CD14-positive monocyte (primary cell): ENCODE measurements at regions not wholly inside any gene's neighbourhood (a gene's known extent, or its start where the extent isn't known, plus 50 kb on each side); places are given as distances from the start of the nearest gene placed in this dataset.

Experiments
- DNase-seq, 3 donors: peaks; one replicate each; pipeline ENCODE4 v3.0.0-alpha.2; 2011 to 2022
- H2AFZ ChIP-seq: 2 replicates; pipeline ENCODE4 v1.6.0; 2012; ENCODE audit warnings: mild to moderate bottlenecking, low read depth, low read length, inconsistent platforms; ENCODE audit not compliant: insufficient read depth, poor library complexity, severe bottlenecking
- H3K27ac ChIP-seq, 2 donors: 1 replicate in 1 of 2; 2 replicates in 1 of 2; pipeline ENCODE4 v1.5.1; 2012 to 2013; ENCODE audit warnings: low read length in 2 of 2, control low read depth in 1 of 2, inconsistent platforms in 1 of 2, low read depth in 1 of 2, mild to moderate bottlenecking in 1 of 2
- H3K27me3 ChIP-seq, 2 donors: one replicate each; pipeline versions ENCODE4 v1.6.0 to v1.6.1; 2011 to 2013; ENCODE audit warnings: low read length in 2 of 2; ENCODE audit not compliant: control insufficient read depth in 2 of 2, insufficient read depth in 2 of 2
- H3K36me3 ChIP-seq, 2 donors: replicated peaks in 1 of 2; 1 replicate in 1 of 2; 2 replicates in 1 of 2; pipeline versions ENCODE4 v1.5.1 to v1.6.1; 2012 to 2013; ENCODE audit warnings: low read length in 2 of 2, control low read depth in 1 of 2, inconsistent platforms in 1 of 2, mild to moderate bottlenecking in 1 of 2; ENCODE audit not compliant: insufficient read depth in 2 of 2, control insufficient read depth in 1 of 2
- H3K4me1 ChIP-seq, 2 donors: 1 replicate in 1 of 2; 2 replicates in 1 of 2; pipeline versions ENCODE4 v1.5.1 to v1.6.1; 2012 to 2013; ENCODE audit warnings: low read length in 2 of 2, control low read depth in 1 of 2, inconsistent platforms in 1 of 2, mild to moderate bottlenecking in 1 of 2, moderate library complexity in 1 of 2; ENCODE audit not compliant: insufficient read depth in 2 of 2, control insufficient read depth in 1 of 2
- H3K4me2 ChIP-seq: replicated peaks from 2 replicates; pipeline ENCODE3; 2012; ENCODE audit warnings: low read length, moderate library complexity, mild to moderate bottlenecking; ENCODE audit not compliant: poor library complexity, severe bottlenecking; ENCODE audit errors: extremely low read depth
- H3K4me3 ChIP-seq, 3 experiments: fragments of 200-600 bp in 1 of 3; sonication (generic) in 1 of 3; replicated peaks in 1 of 3; 1 replicate in 2 of 3; 2 replicates in 1 of 3; pipeline ENCODE4 v1.5.1; 2011 to 2013; ENCODE audit warnings: low read length in 3 of 3, mild to moderate bottlenecking in 3 of 3, control low read depth in 2 of 3, low read depth in 2 of 3, inconsistent platforms in 1 of 3, moderate library complexity in 1 of 3
- H3K79me2 ChIP-seq: 2 replicates; pipeline ENCODE4 v1.6.0; 2012; ENCODE audit warnings: mild to moderate bottlenecking, control low read depth, inconsistent platforms, low read length, moderate library complexity; ENCODE audit not compliant: insufficient read depth
- H3K9ac ChIP-seq: 2 replicates; pipeline ENCODE4 v1.6.0; 2017; ENCODE audit warnings: low read length, mild to moderate bottlenecking; ENCODE audit not compliant: insufficient read depth, poor library complexity, severe bottlenecking
- H3K9me3 ChIP-seq, 2 donors: replicated peaks in 1 of 2; 1 replicate in 1 of 2; 2 replicates in 1 of 2; pipeline versions ENCODE4 v1.5.1 to v1.6.1; 2012 to 2013; ENCODE audit warnings: low read length in 2 of 2, control low read depth in 1 of 2; ENCODE audit not compliant: control insufficient read depth in 1 of 2, insufficient read depth in 1 of 2
- H4K20me1 ChIP-seq: 2 replicates; pipeline ENCODE4 v1.6.0; 2012; ENCODE audit warnings: mild to moderate bottlenecking, low read length, control low read depth, moderate library complexity; ENCODE audit not compliant: insufficient read depth
- H3K27ac Mint-ChIP-seq, 7 donors: one replicate each; pipeline ENCODE4 v1.8.0; 2020; ENCODE audit warnings: mild to moderate bottlenecking in 7 of 7, mixed read lengths in 7 of 7, moderate library complexity in 6 of 7, inconsistent platforms in 2 of 7
- H3K27me3 Mint-ChIP-seq, 3 donors: one replicate each; pipeline ENCODE4 v1.8.0; 2021 to 2022; ENCODE audit warnings: low read depth in 3 of 3, mild to moderate bottlenecking in 3 of 3, mixed read lengths in 3 of 3, moderate library complexity in 3 of 3, inconsistent platforms in 1 of 3
- H3K36me3 Mint-ChIP-seq, 2 donors: one replicate each; pipeline ENCODE4 v1.8.0; 2020; ENCODE audit warnings: mixed read lengths in 2 of 2, inconsistent platforms in 1 of 2, mild to moderate bottlenecking in 1 of 2
- H3K4me1 Mint-ChIP-seq: one replicate; pipeline ENCODE4 v1.8.0; 2020; ENCODE audit warnings: mild to moderate bottlenecking, mixed read lengths
- H3K4me3 Mint-ChIP-seq, 2 donors: one replicate each; pipeline ENCODE4 v1.8.0; 2020; ENCODE audit warnings: mild to moderate bottlenecking in 2 of 2, mixed read lengths in 2 of 2, moderate library complexity in 1 of 2
- H3K9me3 Mint-ChIP-seq, 7 donors: one replicate each; pipeline ENCODE4 v1.8.0; 2020 to 2022; ENCODE audit warnings: mixed read lengths in 7 of 7, mild to moderate bottlenecking in 6 of 7, moderate library complexity in 6 of 7, inconsistent platforms in 2 of 7
- WGBS: methylation state at CpG from one replicate; pipeline ENCODE4 v1.1.5; 2013; ENCODE audit warnings: missing lambda C conversion rate; ENCODE audit not compliant: insufficient coverage; 5-methylcytosine and 5-hydroxymethylcytosine counted together
- intact Hi-C, 2 donors: fragments of 100-400 bp; cut with micrococcal nuclease; formaldehyde crosslinking; loops; one replicate each; pipeline versions ENCODE4 v1.15.0 to v1.15.1; 2023
- TF ChIP-seq, protein P1 (sequence below): fragments of 200-600 bp; IDR thresholded peaks from one replicate; pipeline ENCODE4 v1.8.0; 2022; ENCODE audit warnings: antibody characterized with exemption, mild to moderate bottlenecking

DNA sequence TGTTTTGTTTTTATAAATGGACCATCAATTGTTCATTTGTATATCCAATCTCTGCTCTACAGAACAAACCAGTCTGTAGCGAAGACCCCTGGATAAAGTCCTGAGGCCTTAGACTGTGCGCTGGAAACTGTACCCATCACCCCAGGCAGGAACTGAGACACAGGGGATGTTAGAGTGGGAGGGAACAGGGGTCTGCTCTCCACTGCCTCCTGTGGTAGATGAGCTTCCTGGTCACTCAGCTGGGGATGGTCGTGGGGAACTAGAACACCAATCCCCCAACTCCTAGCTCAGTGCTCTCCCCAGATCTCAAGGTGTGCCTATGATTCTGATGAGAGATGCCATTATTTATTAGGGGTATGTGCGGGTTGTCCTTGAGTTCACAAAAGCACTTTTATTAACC is 340.2 kb upstream of the IGF1R start:
- H3K27me3 Mint-ChIP-seq: peaks cover 7 to 16% (median 7%) of the 10 kb centered on the region in 3 donors
- no peaks in the 10 kb centered on the region for H3K36me3 Mint-ChIP-seq

DNA sequence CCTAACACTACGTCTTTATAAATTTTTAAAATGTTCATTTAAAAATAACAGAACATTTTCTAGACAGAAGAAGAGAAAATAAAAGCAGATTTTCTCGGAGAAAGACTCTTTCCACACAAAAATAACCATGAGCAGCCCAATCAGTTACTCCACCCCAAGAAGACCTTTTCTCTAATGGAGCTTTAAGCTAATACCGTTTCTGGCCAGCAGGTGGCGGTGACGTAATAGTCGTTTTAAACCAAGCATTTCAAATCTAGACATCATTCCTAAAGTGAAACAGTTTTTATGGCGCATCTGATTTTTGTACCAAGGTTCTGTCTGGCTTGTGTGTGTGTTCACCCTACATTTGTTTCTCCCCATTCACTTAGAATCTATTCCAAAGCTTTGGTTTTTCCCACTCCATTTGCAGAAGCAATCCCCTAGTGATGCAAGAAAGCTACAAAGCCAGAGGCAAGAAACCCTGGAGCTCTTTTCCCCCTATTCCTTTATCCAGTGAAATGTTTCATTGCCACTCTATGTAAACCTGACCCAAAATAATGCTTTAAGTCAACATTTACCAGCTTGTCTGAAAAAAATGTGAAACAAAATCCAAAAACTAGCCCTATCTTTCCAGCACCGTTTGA is 336.7 kb upstream of the IGF1R start:
- Mint-ChIP-seq H3K27me3 (peaks cover 14 to 23% (median 15%) of the 10 kb centered on the region in 3 donors), H3K4me1 (no peaks in the 10 kb centered on the region), H3K4me3 (peak overlapping the region in 1 of 2 donors; percentile 69), H3K27ac (peak overlapping the region in 1 of 7 donors; percentile 15), H3K9me3 (peaks cover 0 to 7% (median 0%) of the 10 kb centered on the region in 7 donors), H3K36me3 (no peaks in the 10 kb centered on the region)
- no peaks in the 10 kb centered on the region for H3K36me3 ChIP-seq
- no CpG with 5 or more reads among the region's 8 CpGs for WGBS
- no peak overlapping the region for H3K4me3 ChIP-seq
- intact Hi-C loops: loop anchor here (2.0 to 5.0 kb wide), 2 partner anchors 109 to 116 kb away; no protein-coding TSS in a partner anchor
- H3K27ac ChIP-seq: no peak overlapping the region
- H3K9ac ChIP-seq: no peak overlapping the region
- H3K4me2 ChIP-seq: no peak overlapping the region
- H2AFZ ChIP-seq: no peak overlapping the region
- no peaks in the 10 kb centered on the region for H3K79me2 ChIP-seq
- H3K4me1 ChIP-seq: no peaks in the 10 kb centered on the region
- H3K27me3 ChIP-seq: no peaks in the 10 kb centered on the region
- H4K20me1 ChIP-seq: no peaks in the 10 kb centered on the region
- H3K9me3 ChIP-seq: no peaks in the 10 kb centered on the region
- TF ChIP-seq, protein P1, sequence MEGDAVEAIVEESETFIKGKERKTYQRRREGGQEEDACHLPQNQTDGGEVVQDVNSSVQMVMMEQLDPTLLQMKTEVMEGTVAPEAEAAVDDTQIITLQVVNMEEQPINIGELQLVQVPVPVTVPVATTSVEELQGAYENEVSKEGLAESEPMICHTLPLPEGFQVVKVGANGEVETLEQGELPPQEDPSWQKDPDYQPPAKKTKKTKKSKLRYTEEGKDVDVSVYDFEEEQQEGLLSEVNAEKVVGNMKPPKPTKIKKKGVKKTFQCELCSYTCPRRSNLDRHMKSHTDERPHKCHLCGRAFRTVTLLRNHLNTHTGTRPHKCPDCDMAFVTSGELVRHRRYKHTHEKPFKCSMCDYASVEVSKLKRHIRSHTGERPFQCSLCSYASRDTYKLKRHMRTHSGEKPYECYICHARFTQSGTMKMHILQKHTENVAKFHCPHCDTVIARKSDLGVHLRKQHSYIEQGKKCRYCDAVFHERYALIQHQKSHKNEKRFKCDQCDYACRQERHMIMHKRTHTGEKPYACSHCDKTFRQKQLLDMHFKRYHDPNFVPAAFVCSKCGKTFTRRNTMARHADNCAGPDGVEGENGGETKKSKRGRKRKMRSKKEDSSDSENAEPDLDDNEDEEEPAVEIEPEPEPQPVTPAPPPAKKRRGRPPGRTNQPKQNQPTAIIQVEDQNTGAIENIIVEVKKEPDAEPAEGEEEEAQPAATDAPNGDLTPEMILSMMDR: peak; percentile 88
- peak; percentile 25 to 54 (median 39) for DNase-seq

More for the DNA sequence above, 340.2 kb upstream of the IGF1R start:
- WGBS: no CpG with 5 or more reads among the region's 4 CpGs
- Histone ChIP-seq H3K79me2 (no peaks in the 10 kb centered on the region), H3K27me3 (no peaks in the 10 kb centered on the region), H3K9ac (no peak overlapping the region), H3K36me3 (no peaks in the 10 kb centered on the region), H3K4me2 (no peak overlapping the region), H4K20me1 (no peaks in the 10 kb centered on the region), H2AFZ (no peak overlapping the region), H3K4me1 (no peaks in the 10 kb centered on the region), H3K27ac (no peak overlapping the region), H3K9me3 (no peaks in the 10 kb centered on the region), H3K4me3 (no peak overlapping the region)
- TF ChIP-seq, protein P1: no peak
- H3K27ac Mint-ChIP-seq: no peak overlapping the region
- no peak overlapping the region for H3K4me3 Mint-ChIP-seq
- no peaks in the 10 kb centered on the region for H3K4me1 Mint-ChIP-seq
- DNase-seq: no peak
- H3K9me3 Mint-ChIP-seq: peaks cover 0 to 7% (median 0%) of the 10 kb centered on the region in 7 donors
- intact Hi-C loops: no loop called here
